Activated T-helper 1 cell treated with Interleukin-2 at 50 U/mL for 16 hours (primary cell): ENCODE measurements at regions not wholly inside any gene's neighbourhood (a gene's known extent, or its start where the extent isn't known, plus 50 kb on each side); places are given as distances from the start of the nearest gene placed in this dataset.

ENCODE experiments used
- DNase-seq: peaks from one replicate; pipeline ENCODE4 v3.0.0-alpha.2; 2020; ENCODE audit warnings: low read depth

DNA sequence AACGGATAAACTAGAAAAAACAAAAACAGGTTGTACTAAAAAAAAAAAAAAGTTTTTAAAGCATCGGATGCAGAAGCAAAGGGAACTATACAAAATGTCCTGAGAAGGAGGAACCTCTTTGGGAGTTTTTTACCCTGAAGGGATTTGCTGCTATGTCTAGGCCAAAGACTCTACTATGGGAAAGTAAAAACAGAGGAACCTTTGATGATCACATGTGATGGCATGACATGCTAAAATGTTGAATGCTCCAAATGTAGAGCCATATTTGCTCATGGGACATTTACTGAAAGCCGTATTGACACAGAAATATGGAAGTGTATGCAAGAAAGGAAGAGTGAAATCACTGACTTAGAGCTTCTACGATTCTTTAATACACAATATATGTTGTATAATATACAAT lies 992.0 kb upstream of the ZEB2 start:
- no peak for DNase-seq

DNA sequence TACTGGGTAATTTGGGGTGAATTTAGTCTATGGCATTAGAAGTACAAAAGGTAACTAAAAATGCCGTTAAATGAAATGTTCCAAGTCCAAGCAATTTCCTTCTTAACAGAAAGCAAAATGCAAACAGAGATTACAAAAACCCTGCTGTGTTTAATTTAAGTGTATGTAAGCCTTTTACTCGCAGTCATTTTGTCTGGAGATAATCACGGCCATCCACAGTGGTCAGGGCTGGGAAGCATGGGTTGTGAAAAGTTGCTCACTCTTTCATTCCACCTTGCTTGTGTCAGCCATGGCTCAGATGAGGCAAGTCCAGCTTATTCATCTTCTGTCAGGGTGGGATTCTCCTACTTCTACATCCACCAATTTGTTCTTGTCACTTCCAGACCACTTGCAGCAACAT lies 983.6 kb upstream of the ZEB2 start:
- no peak for DNase-seq

DNA sequence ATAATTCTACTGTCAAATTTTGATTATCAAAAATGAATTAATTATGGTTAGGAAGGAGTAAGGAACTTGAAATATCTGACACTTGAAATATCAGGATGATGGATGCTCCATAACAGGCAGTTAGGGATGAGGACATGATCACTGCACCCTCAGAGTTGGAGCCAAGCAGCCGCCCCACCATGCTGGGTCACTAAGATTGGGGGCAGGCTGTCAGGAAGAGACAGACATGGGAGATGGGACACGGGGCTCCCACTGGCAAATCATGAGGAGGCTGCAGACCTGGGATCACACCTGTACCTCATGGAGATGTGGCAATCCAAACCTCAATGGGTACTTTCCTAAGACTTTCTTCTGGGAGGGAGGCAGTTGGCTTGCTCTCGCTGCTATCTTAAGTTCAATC lies 982.0 kb upstream of the ZEB2 start:
- DNase-seq: no peak

DNA sequence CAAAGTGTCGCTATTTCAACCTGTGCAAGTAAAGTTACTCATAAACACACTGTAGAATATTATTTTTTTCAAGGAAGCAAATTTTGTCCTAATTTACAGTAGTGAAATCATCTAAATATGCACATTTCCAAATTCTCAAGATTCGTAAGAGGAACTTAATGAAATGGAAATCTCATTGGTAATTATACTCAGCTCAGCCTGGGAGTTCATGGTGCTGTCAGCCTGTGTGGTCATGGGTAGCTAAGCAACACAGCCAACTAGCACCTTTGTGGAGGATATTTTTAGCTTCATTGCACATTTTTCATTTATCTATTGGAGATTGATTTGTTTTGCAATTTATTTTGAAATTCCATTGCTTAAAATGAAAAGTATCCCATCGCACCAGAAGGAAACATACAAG lies 975.7 kb upstream of the ZEB2 start:
- DNase-seq: no peak

DNA sequence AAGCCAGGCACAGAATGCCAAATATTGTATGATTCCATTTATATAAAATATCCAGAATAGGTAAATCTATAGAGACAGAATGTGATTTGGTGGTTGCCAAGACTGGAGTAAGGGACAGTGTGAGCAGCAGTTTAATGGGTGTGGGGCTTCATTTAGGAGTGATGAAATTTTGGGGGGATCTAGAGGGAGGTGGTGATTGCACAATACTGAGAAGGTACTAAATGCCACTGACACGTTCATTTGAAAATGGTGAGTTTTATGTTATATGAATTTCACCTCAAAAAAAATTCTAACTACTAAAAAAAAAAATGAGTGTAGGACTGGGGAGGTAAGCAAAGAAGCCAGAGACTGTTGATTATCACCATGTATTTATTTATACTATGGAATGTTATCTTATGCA lies 974.5 kb upstream of the ZEB2 start:
- DNase-seq: no peak

DNA sequence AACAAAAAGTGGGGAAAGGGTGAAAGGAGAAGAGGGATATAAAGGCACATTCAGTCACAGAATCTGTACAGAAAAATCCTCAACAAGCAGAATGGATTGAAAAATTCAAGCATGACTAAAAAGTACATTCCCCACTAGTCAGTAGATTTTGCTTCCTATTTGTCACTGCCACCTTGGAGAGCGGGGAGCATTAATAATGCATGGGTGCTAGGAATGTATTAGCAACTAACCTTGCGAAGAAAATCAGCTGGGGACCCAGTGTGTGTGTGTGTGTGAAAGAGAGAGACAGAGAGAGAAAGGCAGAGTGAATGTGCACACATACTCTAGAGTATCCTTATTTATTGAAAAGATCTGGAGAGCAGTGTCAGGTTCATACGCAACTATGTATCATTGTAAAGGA lies 968.7 kb upstream of the ZEB2 start:
- no peak for DNase-seq

DNA sequence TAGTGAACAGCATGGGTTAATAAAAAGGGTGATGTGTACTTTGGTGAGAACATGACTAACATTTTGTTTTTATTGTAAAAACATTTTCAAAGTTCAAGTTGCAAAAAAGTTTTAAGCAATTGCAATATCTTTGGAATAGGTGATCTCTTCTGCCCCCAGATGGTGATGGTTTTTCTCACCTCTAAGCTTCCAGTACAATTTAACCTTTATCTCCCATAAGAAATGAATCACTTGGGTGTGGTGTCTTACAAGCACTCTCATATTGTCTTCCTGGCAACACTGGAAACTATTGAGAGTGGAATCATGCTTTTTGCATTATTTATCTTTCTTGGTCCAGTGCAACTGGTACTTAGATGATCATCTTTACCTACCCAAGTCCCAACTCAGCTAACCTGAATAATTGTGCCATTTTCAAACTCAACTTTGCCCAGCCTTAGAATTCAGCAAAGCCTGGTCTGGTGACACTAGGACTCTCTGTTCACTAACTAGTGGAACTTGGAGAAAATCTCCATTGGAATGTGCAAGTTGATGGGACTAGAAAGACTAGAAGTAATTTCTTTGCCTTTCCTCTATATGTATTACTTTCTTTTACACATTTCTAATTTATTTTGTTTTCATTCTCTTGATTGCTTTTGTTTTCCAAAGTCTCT lies 964.7 kb upstream of the ZEB2 start:
- no peak for DNase-seq

DNA sequence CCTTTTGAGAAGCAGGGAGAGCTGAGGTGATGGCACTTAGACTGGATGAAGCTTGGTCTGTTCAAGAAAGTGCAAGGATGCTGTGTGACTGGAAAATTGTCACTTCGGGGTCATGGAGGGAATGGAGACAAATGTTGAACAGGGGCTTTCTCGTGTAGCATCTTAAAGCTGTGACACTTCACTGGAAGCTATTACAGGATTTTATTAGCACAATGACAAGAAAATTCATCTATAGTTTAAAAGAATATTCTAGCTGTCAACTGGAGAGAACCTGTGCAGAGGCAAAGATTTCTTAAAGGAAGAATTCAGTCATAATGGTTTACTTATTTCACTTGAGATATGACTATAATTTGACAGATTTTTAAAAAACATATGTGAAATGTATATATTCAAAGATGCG lies 963.9 kb upstream of the ZEB2 start:
- DNase-seq: no peak

DNA sequence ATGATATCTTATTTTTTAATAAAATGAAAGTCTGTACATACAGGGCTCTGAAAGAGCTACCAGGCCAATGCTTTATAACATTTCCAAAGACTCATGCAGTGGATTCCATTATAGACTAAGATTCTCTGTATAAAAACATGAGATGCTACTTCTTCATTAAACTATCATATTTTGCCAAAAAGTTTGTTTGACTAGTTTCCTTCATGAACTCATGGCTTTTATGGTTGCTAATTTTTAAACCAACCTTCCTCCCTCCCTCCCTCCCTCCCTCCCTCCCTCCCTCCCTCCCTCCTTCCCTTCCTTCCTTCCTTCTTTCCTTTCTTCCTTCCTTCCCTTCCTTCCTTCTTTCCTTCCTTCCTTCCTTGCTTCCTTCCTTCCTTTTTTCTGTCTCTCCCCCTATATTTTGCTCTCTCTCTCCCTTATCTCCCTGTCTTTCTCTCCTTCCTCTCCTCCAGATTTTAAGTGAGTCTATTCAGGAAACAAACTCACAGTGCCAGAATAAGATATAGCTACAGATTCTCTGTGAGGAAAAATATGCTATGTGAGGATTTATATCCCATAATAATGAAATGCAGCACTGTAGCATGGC lies 961.5 kb upstream of the ZEB2 start:
- DNase-seq: no peak

DNA sequence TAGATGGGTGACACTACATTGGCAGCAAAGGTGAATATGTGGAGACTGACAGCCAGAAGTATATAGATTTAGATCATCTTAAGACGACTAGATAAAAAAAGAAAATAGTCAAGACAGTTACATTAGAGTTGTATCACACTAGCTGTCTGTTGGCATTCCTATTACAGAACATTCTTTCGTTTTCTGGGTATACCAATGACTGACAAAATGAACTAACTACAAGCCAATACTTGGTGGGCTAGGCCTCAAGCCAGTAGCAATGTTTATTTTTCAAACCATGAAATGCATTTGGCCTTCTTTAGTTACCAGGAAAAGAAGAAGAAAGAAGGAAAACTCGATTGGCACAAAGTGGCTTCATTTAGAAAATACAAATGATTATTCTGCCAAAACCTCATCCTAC lies 944.9 kb upstream of the ZEB2 start:
- DNase-seq: no peak

DNA sequence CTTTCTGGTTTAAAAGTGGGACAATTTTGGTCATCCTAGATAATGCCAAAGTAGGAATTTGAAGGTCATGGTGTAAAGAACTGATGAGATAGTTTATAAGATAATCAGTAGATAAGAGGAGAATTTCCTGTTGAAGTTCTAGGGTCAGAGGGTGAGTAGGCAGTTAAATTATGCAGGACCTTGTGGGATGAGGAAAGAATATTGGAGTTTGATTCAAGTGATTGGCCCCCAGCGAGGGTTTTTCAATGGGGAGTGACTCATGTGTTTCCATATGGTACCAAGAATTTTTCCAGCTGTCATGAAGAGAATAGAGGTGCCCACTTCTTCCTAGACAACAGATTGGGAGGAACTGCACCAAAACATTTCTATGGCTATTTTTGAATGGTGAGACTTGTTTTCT lies 940.2 kb upstream of the ZEB2 start:
- no peak for DNase-seq

DNA sequence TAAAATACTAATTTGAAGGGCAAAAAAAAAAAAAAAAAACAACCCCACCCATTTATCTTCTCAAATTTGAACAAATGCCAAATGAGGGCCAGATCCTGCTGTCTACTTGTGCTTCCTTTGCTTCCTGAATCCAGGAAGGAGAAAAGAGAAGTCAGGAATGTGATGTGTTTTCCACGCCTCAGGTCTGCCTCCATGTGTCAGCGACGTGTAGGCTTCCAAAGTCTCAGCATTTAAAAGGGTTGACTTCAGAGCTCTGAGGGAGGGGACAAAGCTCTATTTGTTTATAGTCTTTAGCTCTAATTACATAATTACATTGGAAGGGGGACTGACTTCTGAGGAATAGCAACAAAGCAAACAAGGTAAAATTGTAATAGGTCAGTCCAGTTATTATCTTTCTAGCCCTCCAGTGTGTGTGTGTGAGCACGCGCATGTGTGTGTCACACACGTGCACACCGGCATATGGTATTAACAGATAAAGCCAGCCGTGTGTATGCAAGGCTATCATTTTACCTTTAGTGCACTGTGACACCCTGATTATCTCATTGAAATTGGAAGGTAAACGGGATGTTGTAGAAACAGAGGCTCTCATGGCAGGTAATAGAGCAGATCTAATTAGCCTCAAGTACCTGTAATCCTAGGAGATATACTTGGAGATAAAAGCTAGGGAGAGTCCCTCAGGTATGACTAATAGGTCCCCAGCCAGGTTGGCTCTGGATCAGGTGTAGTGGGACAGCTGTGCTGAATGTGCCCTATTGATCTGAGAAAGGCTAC lies 911.4 kb upstream of the ZEB2 start:
- no peak for DNase-seq

DNA sequence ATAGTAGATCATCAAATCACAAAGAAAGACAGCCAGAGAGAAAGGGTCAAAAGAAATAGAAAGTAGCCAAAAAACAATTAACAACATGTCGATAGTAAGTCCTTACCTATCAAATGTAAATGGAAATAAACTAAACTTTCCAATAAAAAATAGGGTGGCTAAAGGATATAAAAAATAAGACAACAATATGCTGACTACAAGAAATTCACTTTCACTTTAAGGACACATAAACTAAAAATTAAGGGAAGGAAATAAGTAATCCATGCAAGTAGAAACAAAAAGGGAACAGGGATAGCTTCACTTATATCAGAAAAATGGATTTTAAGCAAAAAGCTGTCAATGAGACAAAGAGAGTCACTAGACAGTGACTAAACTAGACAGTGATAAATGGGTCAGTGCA lies 903.9 kb upstream of the ZEB2 start:
- no peak for DNase-seq

DNA sequence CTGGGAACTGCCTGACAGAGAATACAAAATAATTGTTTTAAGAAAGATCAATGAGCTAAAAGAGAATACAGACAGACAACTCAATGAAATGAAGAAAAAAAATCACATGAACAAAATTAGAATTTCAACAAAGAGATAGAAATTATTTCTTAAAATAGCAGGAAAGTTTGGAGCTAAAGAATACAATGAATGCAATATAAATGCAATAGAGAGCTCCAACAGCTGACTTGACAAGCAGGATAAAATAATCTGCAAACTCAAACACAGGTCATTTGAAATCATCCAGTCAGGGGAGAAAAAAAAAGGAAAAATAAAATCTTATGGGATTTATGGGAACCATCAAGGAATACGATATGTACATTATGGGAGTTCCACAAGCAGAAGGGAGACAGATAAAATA lies 902.7 kb upstream of the ZEB2 start:
- no peak for DNase-seq

DNA sequence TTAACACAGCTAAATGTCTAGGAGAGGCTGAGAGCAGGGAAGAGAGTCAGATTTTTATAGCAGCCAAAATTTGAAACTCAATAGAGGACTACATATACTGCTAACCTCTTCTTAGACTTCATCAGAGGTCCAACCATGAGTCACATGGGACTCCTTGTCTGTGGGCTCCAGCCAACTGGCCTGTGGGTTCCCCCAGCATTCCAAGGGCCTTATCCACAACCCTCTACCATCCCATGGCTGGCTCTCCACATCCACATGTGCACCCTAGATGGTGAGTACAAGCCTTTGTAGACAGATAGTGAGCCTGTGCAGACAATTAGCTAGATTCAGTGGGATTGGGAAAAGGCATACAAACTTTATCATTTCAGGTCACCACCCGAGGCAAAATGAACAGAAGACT lies 901.9 kb upstream of the ZEB2 start:
- no peak for DNase-seq

DNA sequence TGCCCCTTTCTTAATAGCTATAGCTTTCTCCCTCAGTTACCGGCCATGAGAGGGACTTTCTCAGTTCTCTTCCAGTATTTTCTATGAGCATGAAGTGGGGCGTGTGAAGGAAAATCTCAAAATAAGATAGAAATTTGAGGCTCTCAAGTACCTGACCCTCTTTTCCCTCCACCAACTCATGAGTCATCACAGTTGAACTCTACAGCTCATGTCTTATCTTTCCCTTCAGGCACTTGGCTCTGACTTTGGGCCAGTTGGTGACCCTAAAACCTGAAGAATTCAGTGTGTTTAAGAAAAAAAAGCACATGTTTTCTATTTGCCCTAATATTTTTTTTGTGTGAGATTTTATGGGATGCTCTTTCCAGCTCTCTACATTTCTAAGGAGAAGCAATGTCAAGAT lies 896.7 kb upstream of the ZEB2 start:
- no peak for DNase-seq

DNA sequence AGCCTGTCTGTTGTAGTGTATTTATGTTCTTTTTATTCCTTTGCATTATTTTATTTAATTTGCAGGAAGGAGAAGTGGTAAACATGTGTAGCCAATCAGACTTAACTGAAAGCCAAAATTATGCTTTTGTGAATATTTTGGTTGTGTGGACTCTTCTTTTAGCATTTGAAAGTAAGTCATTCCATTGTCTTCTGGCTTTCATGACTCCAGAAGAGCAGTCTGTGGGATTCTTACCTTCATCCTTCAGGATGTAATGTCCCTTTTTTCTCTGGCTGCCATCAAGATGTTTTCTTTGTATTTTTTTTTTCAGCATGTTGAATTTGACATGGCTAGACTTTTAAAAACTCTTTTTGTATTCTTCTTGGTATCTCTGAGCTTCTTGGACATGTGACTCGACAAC lies 895.2 kb upstream of the ZEB2 start:
- no peak for DNase-seq

DNA sequence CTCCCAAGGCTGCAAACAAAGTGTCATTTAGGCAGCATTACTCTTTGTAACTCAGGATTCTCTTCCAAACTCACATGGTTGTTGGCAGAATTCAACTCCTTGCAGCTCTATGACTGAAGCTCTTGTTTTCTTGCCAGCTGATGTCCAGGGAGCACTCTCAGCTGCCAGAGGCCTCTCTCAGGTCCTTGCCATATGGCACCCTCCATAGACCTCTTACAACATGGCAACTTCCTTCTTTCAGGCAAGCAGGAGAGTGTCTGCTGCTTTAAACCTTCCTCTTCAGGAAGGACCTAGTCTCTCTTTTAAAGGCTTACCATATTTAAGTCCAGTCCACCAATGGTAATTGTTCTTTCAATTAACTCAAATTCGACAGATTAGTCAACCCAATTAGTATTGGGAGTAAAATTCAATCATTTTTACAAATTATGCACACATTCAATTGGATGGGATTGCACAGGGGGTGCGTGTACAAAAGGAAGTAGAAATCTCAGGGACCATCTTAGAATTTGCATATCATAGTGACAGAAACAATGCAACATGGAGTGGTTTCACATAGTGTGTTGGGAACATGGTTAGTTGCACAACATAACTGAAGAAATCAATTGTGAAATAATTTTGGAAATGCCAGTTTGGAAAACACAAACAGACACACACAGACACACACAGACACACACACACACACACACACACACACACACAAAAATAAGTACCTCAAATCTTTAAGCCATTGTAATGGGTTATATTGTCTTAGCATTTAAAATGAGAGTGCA lies 893.5 kb upstream of the ZEB2 start:
- DNase-seq: no peak

DNA sequence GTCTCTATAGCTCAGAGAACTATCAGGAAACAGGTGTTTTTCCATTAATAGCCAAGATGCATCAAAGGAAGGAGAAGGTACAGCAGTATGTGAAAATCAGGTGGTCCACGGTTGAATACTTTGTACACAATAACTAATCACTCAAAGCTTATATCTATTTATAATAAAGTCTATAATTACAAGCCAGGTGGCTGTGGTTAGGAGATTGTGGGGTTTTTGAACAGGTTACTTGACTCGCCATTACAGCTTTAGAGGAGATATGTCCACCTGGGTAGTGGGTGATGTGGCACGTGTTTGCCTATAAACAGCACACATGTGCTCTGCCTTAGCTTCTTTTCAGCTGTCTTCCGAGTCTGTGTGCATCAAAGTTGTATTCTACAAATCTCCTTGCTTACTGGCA lies 892.2 kb upstream of the ZEB2 start:
- no peak for DNase-seq

DNA sequence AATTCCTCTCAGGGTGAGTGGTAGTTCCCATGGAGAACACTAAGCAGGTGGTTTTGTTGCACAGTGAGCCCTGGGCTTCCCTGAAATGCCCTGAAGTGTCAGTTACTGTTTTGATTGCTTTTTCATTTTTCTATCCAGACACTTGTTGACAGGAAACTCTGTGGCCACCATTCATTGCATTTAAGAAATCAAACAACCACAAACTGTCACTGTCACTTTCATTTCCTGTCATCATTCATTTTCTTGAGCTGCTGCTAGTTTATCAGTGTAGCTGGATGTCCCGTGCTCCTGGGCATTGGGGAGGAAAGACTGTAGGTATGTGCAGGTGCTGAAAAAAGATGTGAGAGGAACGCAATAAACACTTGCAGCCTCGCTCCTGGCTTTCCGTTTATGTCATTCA lies 891.6 kb upstream of the ZEB2 start:
- DNase-seq: no peak

DNA sequence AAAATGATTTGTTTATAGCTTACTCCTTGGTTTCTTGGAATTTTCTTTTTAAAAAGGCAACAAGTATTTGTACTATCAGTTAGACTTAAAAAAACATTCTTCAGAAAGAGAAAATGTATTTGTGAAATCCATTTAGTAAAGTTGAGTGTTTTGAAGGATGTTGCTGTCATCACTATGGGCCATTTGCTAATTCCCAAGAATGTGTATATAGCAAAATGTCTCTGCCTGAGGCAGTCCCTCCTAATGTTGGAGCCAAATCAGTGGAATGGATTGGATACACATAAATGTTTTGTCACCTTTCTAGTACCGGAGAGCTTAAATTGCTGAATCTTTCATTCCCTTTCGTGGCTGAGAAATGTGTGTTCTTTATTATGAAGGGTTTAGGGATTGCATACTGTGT lies 890.2 kb upstream of the ZEB2 start:
- no peak for DNase-seq

DNA sequence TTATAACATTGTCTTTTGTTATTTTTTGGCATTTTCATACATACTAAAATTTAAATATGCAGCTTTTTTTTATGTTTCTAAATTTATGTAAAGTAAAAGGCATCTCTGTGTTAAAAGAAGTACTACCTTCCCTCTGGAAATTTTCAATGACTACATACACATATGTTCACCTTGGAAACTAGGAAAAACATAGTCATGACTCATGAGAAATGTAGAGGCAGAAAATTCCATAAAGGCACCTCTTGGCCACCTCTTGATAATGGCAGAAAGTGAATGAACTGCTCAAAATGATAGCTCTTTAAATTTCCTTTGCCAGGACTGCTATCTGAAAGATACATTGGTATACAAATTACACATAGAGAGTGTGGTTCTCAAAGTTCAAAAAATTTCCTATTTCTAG lies 889.1 kb upstream of the ZEB2 start:
- DNase-seq: no peak

DNA sequence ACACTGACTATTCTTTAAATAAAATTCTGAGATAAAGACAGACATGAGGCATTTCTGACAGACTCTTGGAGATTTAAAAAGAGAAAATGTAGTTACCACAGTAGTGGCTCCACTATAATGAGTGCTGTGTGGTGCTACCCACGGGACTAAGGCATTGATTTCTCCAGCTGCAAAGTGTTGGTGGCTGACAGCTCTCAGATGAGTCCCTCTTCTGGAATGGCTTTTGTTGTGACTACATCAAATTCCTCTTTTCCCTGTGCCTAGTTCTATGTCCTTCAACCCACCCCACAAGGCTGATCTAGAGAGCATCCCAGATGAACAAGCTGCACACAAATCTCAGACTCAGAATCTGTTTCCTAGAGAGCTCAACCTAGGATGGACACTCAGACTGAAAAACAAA lies 884.8 kb upstream of the ZEB2 start:
- DNase-seq: no peak
